Peyer's patch (tissue), 4 donors: ENCODE measurements at regions not wholly inside any gene's neighbourhood (a gene's known extent, or its start where the extent isn't known, plus 50 kb on each side); places are given as distances from the start of the nearest gene placed in this dataset.

Experiments used
- DNase-seq, 3 donors: peaks; one replicate each; pipeline ENCODE4 v3.0.0-alpha.2; 2017 to 2019
- H3K27ac ChIP-seq, 4 donors: fragments of 200-600 bp; sonication (generic); one replicate each; pipeline ENCODE4 v1.5.1; 2016 to 2019
- H3K27me3 ChIP-seq, 2 donors: fragments of 200-600 bp; sonication (generic); one replicate each; pipeline ENCODE4 v1.5.1; 2019
- H3K36me3 ChIP-seq, 3 donors: fragments of 200-600 bp; sonication (generic); one replicate each; pipeline ENCODE4 v1.5.1; 2016 to 2019
- H3K4me1 ChIP-seq, 4 donors: fragments of 200-600 bp; sonication (generic); one replicate each; pipeline ENCODE4 v1.5.1; 2016 to 2019
- H3K4me3 ChIP-seq, 4 donors: fragments of 200-600 bp; sonication (generic); 1 replicate in 3 of 4; 2 replicates in 1 of 4; pipeline ENCODE4 v1.5.1; 2016 to 2019; ENCODE audit warnings: mild to moderate bottlenecking in 1 of 4
- H3K9me3 ChIP-seq, 4 donors: fragments of 200-600 bp; sonication (generic); one replicate each; pipeline ENCODE4 v1.5.1; 2016 to 2019; ENCODE audit warnings: mild to moderate bottlenecking in 1 of 4
- CTCF ChIP-seq, 6 experiments: fragments of 450-650 bp in 4 of 6; fragments of 200-600 bp in 2 of 6; sonication (generic) in 1 of 6; IDR thresholded peaks; one replicate each; pipeline ENCODE4 v1.5.1; 2017 to 2019; ENCODE audit warnings: antibody characterized with exemption in 6 of 6, mild to moderate bottlenecking in 3 of 6, moderate library complexity in 1 of 6
- POLR2A ChIP-seq, 2 donors: fragments of 450-650 bp; IDR thresholded peaks; one replicate each; pipeline ENCODE4 v1.5.1; 2017; ENCODE audit warnings: antibody characterized with exemption in 2 of 2, mild to moderate bottlenecking in 2 of 2, moderate library complexity in 2 of 2

- H3K27ac ChIP-seq = no peak overlapping the region
- no peaks in the 10 kb centered on the region for H3K36me3 ChIP-seq
- no peaks in the 10 kb centered on the region for H3K9me3 ChIP-seq
- no peak for TF ChIP-seq CTCF (IDR thresholded peaks at IDR 0.05)
- TF ChIP-seq POLR2A (IDR thresholded peaks at IDR 0.05) = no peak
- no peak overlapping the region for H3K4me3 ChIP-seq
- H3K27me3 ChIP-seq = no peaks in the 10 kb centered on the region
- no peak for DNase-seq
- H3K4me1 ChIP-seq = no peaks in the 10 kb centered on the region
Measured at GRCh38 chr3:24646790-24647189, 152.1 kb upstream of the THRB start.

- H3K27ac ChIP-seq = no peak overlapping the region
- H3K27me3 ChIP-seq = no peaks in the 10 kb centered on the region
- no peaks in the 10 kb centered on the region for H3K4me1 ChIP-seq
- TF ChIP-seq CTCF (IDR thresholded peaks at IDR 0.05) (no peak), POLR2A (IDR thresholded peaks at IDR 0.05) (no peak)
- H3K4me3 ChIP-seq = no peak overlapping the region
- no peaks in the 10 kb centered on the region for H3K36me3 ChIP-seq
- no peaks in the 10 kb centered on the region for H3K9me3 ChIP-seq
- DNase-seq = no peak
Measured at GRCh38 chr3:24648063-24648462, 153.4 kb upstream of the THRB start.

- H3K4me3 ChIP-seq = no peak overlapping the region
- TF ChIP-seq POLR2A (IDR thresholded peaks at IDR 0.05) = no peak
- no peak overlapping the region for H3K27ac ChIP-seq
- H3K27me3 ChIP-seq = no peaks in the 10 kb centered on the region
- no peaks in the 10 kb centered on the region for H3K9me3 ChIP-seq
- H3K4me1 ChIP-seq = no peaks in the 10 kb centered on the region
- no peaks in the 10 kb centered on the region for H3K36me3 ChIP-seq
- no peak for DNase-seq
Measured at GRCh38 chr3:24650839-24651238, 156.2 kb upstream of the THRB start.

- H3K27me3 ChIP-seq = no peaks in the 10 kb centered on the region
- H3K4me1 ChIP-seq = no peaks in the 10 kb centered on the region
- H3K36me3 ChIP-seq = no peaks in the 10 kb centered on the region
- H3K27ac ChIP-seq = no peak overlapping the region
- H3K4me3 ChIP-seq = no peak overlapping the region
- DNase-seq = no peak
- TF ChIP-seq POLR2A (IDR thresholded peaks at IDR 0.05) = no peak
- H3K9me3 ChIP-seq = peaks cover 0 to 3% (median 0%) of the 10 kb centered on the region in 4 donors
Measured at GRCh38 chr3:24657870-24658510, 163.3 kb upstream of the THRB start.

GRCh38 chr3:24661175-24661584, 166.5 kb upstream of the THRB start:
- Histone ChIP-seq H3K27ac (no peak overlapping the region), H3K36me3 (no peaks in the 10 kb centered on the region), H3K9me3 (peaks cover 0 to 3% (median 0%) of the 10 kb centered on the region in 4 donors), H3K4me1 (no peaks in the 10 kb centered on the region), H3K4me3 (no peak overlapping the region), H3K27me3 (no peaks in the 10 kb centered on the region)
- TF ChIP-seq CTCF (IDR thresholded peaks at IDR 0.05) = no peak
- no peak for TF ChIP-seq POLR2A (IDR thresholded peaks at IDR 0.05)
- no peak for DNase-seq

GRCh38 chr3:24662449-24663345, 168.0 kb upstream of the THRB start:
- H3K4me1 ChIP-seq = no peaks in the 10 kb centered on the region
- H3K36me3 ChIP-seq = no peaks in the 10 kb centered on the region
- H3K27me3 ChIP-seq = no peaks in the 10 kb centered on the region
- TF ChIP-seq CTCF (IDR thresholded peaks at IDR 0.05) (no peak), POLR2A (IDR thresholded peaks at IDR 0.05) (no peak)
- H3K9me3 ChIP-seq = peaks cover 0 to 3% (median 0%) of the 10 kb centered on the region in 4 donors
- DNase-seq = no peak
- H3K27ac ChIP-seq = no peak overlapping the region
- no peak overlapping the region for H3K4me3 ChIP-seq
